Endothelial cell of umbilical vein (primary cell): ENCODE measurements at regions not wholly inside any gene's neighbourhood (a gene's known extent, or its start where the extent isn't known, plus 50 kb on each side); places are given as distances from the start of the nearest gene placed in this dataset.

Experiments used
- EZH2 ChIP-seq: IDR thresholded peaks from 2 replicates; pipeline ENCODE4 v1.6.1; 2012; ENCODE audit warnings: borderline replicate concordance, low read depth, mild to moderate bottlenecking, moderate library complexity, low read length, inconsistent platforms; ENCODE audit not compliant: severe bottlenecking
- FOS ChIP-seq: IDR thresholded peaks from 2 replicates; pipeline ENCODE4 v1.6.1; 2011; ENCODE audit warnings: mild to moderate bottlenecking, low read length, moderate library complexity, borderline replicate concordance; ENCODE audit not compliant: insufficient read depth
- JUN ChIP-seq: IDR thresholded peaks from 2 replicates; pipeline ENCODE4 v1.6.1; 2011; ENCODE audit warnings: borderline replicate concordance, low read depth; ENCODE audit not compliant: insufficient read length, insufficient read depth
- MYC ChIP-seq: IDR thresholded peaks from one replicate; pipeline ENCODE4 v1.6.1; 2011; ENCODE audit warnings: mild to moderate bottlenecking, low read depth, low read length
- POLR2A ChIP-seq: IDR thresholded peaks from 2 replicates; pipeline ENCODE4 v1.6.1; 2012; ENCODE audit warnings: low read depth, mild to moderate bottlenecking, control low read depth, low read length
- POLR2AphosphoS5 ChIP-seq: IDR thresholded peaks from 2 replicates; pipeline ENCODE4 v1.6.1; 2012; ENCODE audit warnings: low read depth, mild to moderate bottlenecking, control low read depth, low read length, moderate library complexity; ENCODE audit not compliant: insufficient read depth
- TF ChIP-seq, protein P1 (sequence below), 2 donors: IDR thresholded peaks; 1 replicate in 1 of 2; 2 replicates in 1 of 2; pipeline ENCODE4 v1.5.1; 2011; ENCODE audit warnings: low read length in 2 of 2, mild to moderate bottlenecking in 2 of 2, moderate library complexity in 2 of 2, control low read depth in 1 of 2, inconsistent platforms in 1 of 2, low read depth in 1 of 2; ENCODE audit not compliant: insufficient read depth in 1 of 2; ENCODE audit errors: extremely low read depth in 1 of 2
- TF ChIP-seq, protein P2 (sequence below): IDR thresholded peaks from 2 replicates; pipeline ENCODE4 v1.6.1; 2011; ENCODE audit not compliant: insufficient read depth, insufficient read length

DNA sequence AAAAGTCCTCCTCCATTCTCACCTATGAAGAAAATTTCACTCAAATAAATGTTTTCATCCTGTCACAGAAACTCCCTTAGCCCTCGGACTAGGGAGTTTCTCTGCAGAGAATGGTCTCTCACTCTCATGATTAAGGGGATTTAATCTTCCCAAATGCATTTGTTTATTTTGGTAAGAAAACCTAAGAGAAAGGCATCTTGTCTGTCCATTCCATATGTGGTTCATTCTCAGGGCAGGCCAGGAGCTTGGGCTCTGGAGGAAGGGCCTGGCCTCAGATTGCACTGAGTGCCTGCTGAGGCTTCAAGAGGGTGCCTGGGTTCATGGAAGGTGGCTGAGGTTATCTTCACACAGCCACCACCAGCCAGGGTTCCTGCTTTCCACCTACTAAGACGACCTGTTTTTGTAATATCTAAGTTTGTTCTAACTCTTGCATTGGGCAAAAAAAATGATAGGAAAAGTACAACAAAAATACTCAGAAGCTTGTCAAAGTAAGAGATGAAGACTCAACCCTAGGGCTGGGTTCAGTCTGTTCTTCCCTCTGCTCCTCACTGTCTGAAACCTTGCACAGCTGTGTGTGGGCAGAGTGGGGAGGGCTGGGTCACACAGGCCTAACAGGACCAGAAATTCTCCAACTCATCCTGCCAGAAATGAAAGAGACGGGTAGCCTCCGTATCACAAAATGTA lies 186.7 kb downstream of the CXCL12 start:
- TF ChIP-seq, protein P1, sequence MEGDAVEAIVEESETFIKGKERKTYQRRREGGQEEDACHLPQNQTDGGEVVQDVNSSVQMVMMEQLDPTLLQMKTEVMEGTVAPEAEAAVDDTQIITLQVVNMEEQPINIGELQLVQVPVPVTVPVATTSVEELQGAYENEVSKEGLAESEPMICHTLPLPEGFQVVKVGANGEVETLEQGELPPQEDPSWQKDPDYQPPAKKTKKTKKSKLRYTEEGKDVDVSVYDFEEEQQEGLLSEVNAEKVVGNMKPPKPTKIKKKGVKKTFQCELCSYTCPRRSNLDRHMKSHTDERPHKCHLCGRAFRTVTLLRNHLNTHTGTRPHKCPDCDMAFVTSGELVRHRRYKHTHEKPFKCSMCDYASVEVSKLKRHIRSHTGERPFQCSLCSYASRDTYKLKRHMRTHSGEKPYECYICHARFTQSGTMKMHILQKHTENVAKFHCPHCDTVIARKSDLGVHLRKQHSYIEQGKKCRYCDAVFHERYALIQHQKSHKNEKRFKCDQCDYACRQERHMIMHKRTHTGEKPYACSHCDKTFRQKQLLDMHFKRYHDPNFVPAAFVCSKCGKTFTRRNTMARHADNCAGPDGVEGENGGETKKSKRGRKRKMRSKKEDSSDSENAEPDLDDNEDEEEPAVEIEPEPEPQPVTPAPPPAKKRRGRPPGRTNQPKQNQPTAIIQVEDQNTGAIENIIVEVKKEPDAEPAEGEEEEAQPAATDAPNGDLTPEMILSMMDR (IDR thresholded peaks at IDR 0.05; ENCODE audit: extremely low read depth in 1 of 2, insufficient read depth in 1 of 2, low read depth in 1 of 2, low read length in 2 of 2) = no peak
- no peak for TF ChIP-seq POLR2AphosphoS5
- TF ChIP-seq POLR2A = no peak
- TF ChIP-seq EZH2 = no peak
- TF ChIP-seq JUN = no peak
- no peak for TF ChIP-seq FOS
- TF ChIP-seq, protein P2, sequence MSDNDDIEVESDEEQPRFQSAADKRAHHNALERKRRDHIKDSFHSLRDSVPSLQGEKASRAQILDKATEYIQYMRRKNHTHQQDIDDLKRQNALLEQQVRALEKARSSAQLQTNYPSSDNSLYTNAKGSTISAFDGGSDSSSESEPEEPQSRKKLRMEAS = no peak
- no peak for TF ChIP-seq MYC
